HEK293T (cell line): ENCODE measurements at regions not wholly inside any gene's neighbourhood (a gene's known extent, or its start where the extent isn't known, plus 50 kb on each side); places are given as distances from the start of the nearest gene placed in this dataset.

Experiments
- CTCF ChIA-PET: fragments of 350-600 bp; formaldehyde crosslinking; extraction: SDS; loops from one replicate; lab custom pipeline; 2021; ENCODE audit warnings: antibody characterized with exemption, inconsistent platforms; lab: Yijun Ruan, JAX
- POLR2A ChIA-PET: fragments of 350-600 bp; formaldehyde crosslinking; extraction: SDS; loops from one replicate; lab custom pipeline; 2020; ENCODE audit warnings: antibody characterized with exemption, inconsistent platforms; lab: Yijun Ruan, JAX
- DNase-seq: peaks from one replicate; pipeline ENCODE4 v3.0.0; 2012; ENCODE audit warnings: mixed read lengths; ENCODE audit errors: extremely low spot score
- ARNT ChIP-seq: fragments of 450-650 bp; IDR thresholded peaks from 2 replicates; pipeline ENCODE4 v1.6.1; 2017; ENCODE audit warnings: mild to moderate bottlenecking
- BHLHE40 ChIP-seq: fragments of 450-650 bp; IDR thresholded peaks from 2 replicates; pipeline ENCODE4 v1.6.1; 2016; ENCODE audit warnings: mild to moderate bottlenecking, moderate library complexity, borderline replicate concordance
- CTBP1 ChIP-seq: fragments of 450-650 bp; IDR thresholded peaks from 2 replicates; pipeline ENCODE4 v1.6.1; 2016; ENCODE audit warnings: borderline replicate concordance
- ELF4 ChIP-seq: fragments of 450-650 bp; IDR thresholded peaks from 2 replicates; pipeline ENCODE4 v1.6.1; 2017; ENCODE audit warnings: antibody characterized with exemption
- FOXA1 ChIP-seq: fragments of 450-650 bp; IDR thresholded peaks from 2 replicates; pipeline ENCODE4 v1.6.1; 2016; ENCODE audit warnings: mild to moderate bottlenecking
- FOXK2 ChIP-seq: fragments of 450-650 bp; IDR thresholded peaks from 2 replicates; pipeline ENCODE4 v1.6.1; 2016; ENCODE audit warnings: mild to moderate bottlenecking
- FOXM1 ChIP-seq: fragments of 450-650 bp; IDR thresholded peaks from 2 replicates; pipeline ENCODE4 v1.6.1; 2017; ENCODE audit warnings: mild to moderate bottlenecking, borderline replicate concordance
- HDGF ChIP-seq: fragments of 450-650 bp; IDR thresholded peaks from 2 replicates; pipeline ENCODE4 v1.6.1; 2017; ENCODE audit warnings: antibody characterized with exemption, borderline replicate concordance
- L3MBTL2 ChIP-seq: fragments of 450-650 bp; conservative IDR thresholded peaks from 2 replicates; pipeline ENCODE4 v1.6.1; 2016; ENCODE audit warnings: mild to moderate bottlenecking
- LEF1 ChIP-seq: fragments of 450-650 bp; IDR thresholded peaks from 2 replicates; pipeline ENCODE4 v1.6.1; 2017; ENCODE audit warnings: mild to moderate bottlenecking, borderline replicate concordance
- NFRKB ChIP-seq: fragments of 450-650 bp; IDR thresholded peaks from 2 replicates; pipeline ENCODE4 v1.6.1; 2016; ENCODE audit warnings: mild to moderate bottlenecking, moderate library complexity
- PKNOX1 ChIP-seq: fragments of 450-650 bp; IDR thresholded peaks from 2 replicates; pipeline ENCODE4 v1.6.1; 2016
- SP1 ChIP-seq: fragments of 450-650 bp; IDR thresholded peaks from 2 replicates; pipeline ENCODE4 v1.6.1; 2017
- SUZ12 ChIP-seq: fragments of 450-650 bp; IDR thresholded peaks from 2 replicates; pipeline ENCODE4 v1.6.1; 2016; ENCODE audit warnings: mild to moderate bottlenecking
- TARDBP ChIP-seq: fragments of 450-650 bp; IDR thresholded peaks from 2 replicates; pipeline ENCODE4 v1.6.1; 2016
- ZNF384 ChIP-seq: fragments of 450-650 bp; IDR thresholded peaks from 2 replicates; pipeline ENCODE4 v1.6.1; 2016

GRCh38 chr4:128718768-128719167 lies 90.7 kb upstream of the JADE1 start:
- POLR2A ChIA-PET: no interaction called here
- TF ChIP-seq L3MBTL2 (no peak), SP1 (no peak), LEF1 (no peak), PKNOX1 (no peak), ZNF384 (no peak), ELF4 (no peak), CTBP1 (no peak), SUZ12 (no peak), TARDBP (no peak), FOXM1 (no peak)
- CTCF ChIA-PET: no interaction called here
- no peak for DNase-seq

GRCh38 chr4:128716338-128716737 lies 93.2 kb upstream of the JADE1 start:
- no peak for DNase-seq
- TF ChIP-seq FOXM1 (no peak), SUZ12 (no peak), FOXK2 (no peak), ZNF384 (no peak), ARNT (no peak), PKNOX1 (no peak), TARDBP (no peak), LEF1 (no peak), L3MBTL2 (no peak), CTBP1 (no peak), FOXA1 (no peak), BHLHE40 (no peak), NFRKB (no peak), SP1 (no peak), HDGF (no peak), ELF4 (no peak)
- ChIA-PET POLR2A (no interaction called here), CTCF (no interaction called here)

- CTCF ChIA-PET: interaction anchor here (0.6 kb wide), 1 partner anchor 16 kb away, joined by 3 read pairs; no protein-coding TSS in a partner anchor
- POLR2A ChIA-PET: no interaction called here
- no peak for DNase-seq
- TF ChIP-seq FOXK2 (no peak), FOXM1 (no peak), ZNF384 (no peak), PKNOX1 (no peak), FOXA1 (no peak), TARDBP (no peak), LEF1 (no peak), ELF4 (no peak), ARNT (no peak), BHLHE40 (no peak), L3MBTL2 (no peak), SP1 (no peak), CTBP1 (no peak), HDGF (no peak), NFRKB (no peak), SUZ12 (no peak)
Observed at GRCh38 chr4:128715616-128716015, 93.9 kb upstream of the JADE1 start.

- TF ChIP-seq LEF1 (no peak), TARDBP (no peak), ELF4 (no peak), PKNOX1 (peak; percentile 75), SP1 (no peak), SUZ12 (no peak), HDGF (no peak), CTBP1 (no peak)
- peak; percentile 40 for DNase-seq
- ChIA-PET POLR2A (no interaction called here), CTCF (interaction anchor here (0.6 kb wide), 1 partner anchor 100 kb away, joined by 3 read pairs; no protein-coding TSS in a partner anchor)
Observed at GRCh38 chr4:128711361-128711760, 98.1 kb upstream of the JADE1 start.

- no peak for TF ChIP-seq FOXM1
- TF ChIP-seq SP1: no peak
- no peak for TF ChIP-seq ZNF384
- no peak for TF ChIP-seq HDGF
- TF ChIP-seq BHLHE40: no peak
- TF ChIP-seq CTBP1: no peak
- TF ChIP-seq ELF4: no peak
- DNase-seq: no peak
- POLR2A ChIA-PET: no interaction called here
- CTCF ChIA-PET: no interaction called here
Observed at GRCh38 chr4:128709268-128709667, 100.2 kb upstream of the JADE1 start.

- POLR2A ChIA-PET: no interaction called here
- TF ChIP-seq ARNT: no peak
- TF ChIP-seq SP1: no peak
- TF ChIP-seq HDGF: no peak
- TF ChIP-seq PKNOX1: no peak
- TF ChIP-seq TARDBP: no peak
- no peak for TF ChIP-seq FOXK2
- TF ChIP-seq LEF1: no peak
- TF ChIP-seq FOXA1: no peak
- TF ChIP-seq SUZ12: no peak
- TF ChIP-seq L3MBTL2: no peak
- no peak for TF ChIP-seq CTBP1
- TF ChIP-seq NFRKB: no peak
- no peak for TF ChIP-seq ELF4
- TF ChIP-seq BHLHE40: no peak
- no peak for TF ChIP-seq ZNF384
- TF ChIP-seq FOXM1: no peak
- no peak for DNase-seq
Observed at GRCh38 chr4:128707864-128708263, 101.6 kb upstream of the JADE1 start.

More at GRCh38 chr4:128707864-128708263, 101.6 kb upstream of the JADE1 start:
- CTCF ChIA-PET: no interaction called here
